ENCODE measurements at regions not wholly inside any gene's neighbourhood (a gene's known extent, or its start where the extent isn't known, plus 50 kb on each side); places are given as distances from the start of the nearest gene placed in this dataset.
"Not testable (repeated sequence)": the region's sequence is repeated elsewhere in the genome, so short reads cannot be mapped to it uniquely, and the experiment has no call there.

DNA sequence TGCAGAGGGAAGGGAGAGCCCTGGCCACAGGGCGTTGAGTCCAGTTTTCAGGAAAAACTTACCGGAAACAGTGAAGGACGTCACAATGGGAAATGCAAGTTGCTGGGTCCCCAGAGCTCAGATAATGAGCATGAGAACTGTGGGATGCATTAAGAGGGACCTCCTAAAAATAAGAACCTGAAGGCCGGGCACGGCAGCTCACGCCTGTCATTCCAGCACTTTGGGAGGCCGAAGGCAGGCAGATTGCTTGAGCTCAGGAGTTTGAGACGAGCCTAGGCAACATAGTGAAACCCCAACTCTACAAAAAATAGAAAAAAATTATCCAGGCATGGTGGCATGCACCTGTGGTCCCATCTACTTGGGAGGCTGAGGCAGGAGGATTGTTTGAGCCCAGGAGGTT, 170.6 kb downstream of the URI1 start:
- DNase-seq (ENCODE audit: low spot score), result no peak
- TF ChIP-seq, protein P1, sequence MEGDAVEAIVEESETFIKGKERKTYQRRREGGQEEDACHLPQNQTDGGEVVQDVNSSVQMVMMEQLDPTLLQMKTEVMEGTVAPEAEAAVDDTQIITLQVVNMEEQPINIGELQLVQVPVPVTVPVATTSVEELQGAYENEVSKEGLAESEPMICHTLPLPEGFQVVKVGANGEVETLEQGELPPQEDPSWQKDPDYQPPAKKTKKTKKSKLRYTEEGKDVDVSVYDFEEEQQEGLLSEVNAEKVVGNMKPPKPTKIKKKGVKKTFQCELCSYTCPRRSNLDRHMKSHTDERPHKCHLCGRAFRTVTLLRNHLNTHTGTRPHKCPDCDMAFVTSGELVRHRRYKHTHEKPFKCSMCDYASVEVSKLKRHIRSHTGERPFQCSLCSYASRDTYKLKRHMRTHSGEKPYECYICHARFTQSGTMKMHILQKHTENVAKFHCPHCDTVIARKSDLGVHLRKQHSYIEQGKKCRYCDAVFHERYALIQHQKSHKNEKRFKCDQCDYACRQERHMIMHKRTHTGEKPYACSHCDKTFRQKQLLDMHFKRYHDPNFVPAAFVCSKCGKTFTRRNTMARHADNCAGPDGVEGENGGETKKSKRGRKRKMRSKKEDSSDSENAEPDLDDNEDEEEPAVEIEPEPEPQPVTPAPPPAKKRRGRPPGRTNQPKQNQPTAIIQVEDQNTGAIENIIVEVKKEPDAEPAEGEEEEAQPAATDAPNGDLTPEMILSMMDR (IDR thresholded peaks at IDR 0.05), result no peak
- no peak overlapping the region for H3K4me3 ChIP-seq
- no peak overlapping the region for H3K27ac ChIP-seq

DNA sequence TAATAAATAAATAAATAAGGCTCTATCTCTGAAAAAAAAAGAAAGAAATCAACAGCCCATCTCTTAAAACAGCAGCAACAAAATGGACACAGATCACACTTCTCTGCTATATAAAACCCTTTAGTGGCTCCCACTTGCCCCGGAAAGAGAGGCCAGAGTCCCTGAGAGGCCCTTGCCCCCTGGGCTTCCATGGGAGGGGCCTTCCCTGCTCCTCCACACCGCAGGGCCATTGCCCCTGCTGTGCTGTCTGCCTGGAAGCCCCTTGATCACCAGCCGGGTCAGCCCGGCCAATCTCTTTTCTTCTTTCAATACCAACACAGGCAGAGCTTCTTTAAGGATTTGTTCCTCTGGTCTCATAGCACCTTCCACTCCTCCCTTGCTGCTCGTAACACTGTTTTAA, 171.1 kb downstream of the URI1 start:
- no peak for DNase-seq (ENCODE audit: low spot score)
- Histone ChIP-seq H3K27ac (no peak overlapping the region), H3K4me3 (no peak overlapping the region)
- TF ChIP-seq, protein P1 (IDR thresholded peaks at IDR 0.05), result no peak

DNA sequence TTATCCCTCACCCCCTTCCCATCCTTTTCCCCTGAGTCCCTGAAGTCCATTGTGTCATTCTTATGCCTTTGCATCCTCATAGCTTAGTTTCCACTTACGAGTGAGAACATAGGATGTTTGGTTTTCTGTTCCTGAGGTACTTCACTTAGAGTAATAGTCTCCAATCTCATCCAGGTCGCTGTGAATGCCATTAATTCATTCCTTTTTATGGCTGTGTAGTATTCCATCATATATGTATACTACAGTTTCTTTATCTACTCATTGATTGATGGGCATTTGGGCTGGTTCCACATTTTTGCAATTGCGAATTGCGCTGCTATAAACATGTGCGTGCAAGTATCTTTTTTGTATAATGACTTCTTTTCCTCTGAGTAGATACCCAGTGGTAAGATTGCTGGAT, 172.1 kb downstream of the URI1 start:
- not testable (repeated sequence) for H3K4me3 ChIP-seq; H3K27ac ChIP-seq; DNase-seq (ENCODE audit: low spot score)

GRCh38 chr19:30115947-30116346, 173.9 kb downstream of the URI1 start:
- no peak overlapping the region for H3K27ac ChIP-seq
- DNase-seq (ENCODE audit: low spot score), result no peak
- TF ChIP-seq, protein P1 (IDR thresholded peaks at IDR 0.05), result no peak
- no peak overlapping the region for H3K4me3 ChIP-seq

GRCh38 chr19:30116530-30116929, 174.5 kb downstream of the URI1 start:
- TF ChIP-seq, protein P1 (IDR thresholded peaks at IDR 0.05), result no peak
- no peak overlapping the region for H3K27ac ChIP-seq
- no peak for DNase-seq (ENCODE audit: low spot score)
- H3K4me3 ChIP-seq, result no peak overlapping the region

- DNase-seq (ENCODE audit: low spot score), result no peak
- H3K4me3 ChIP-seq, result no peak overlapping the region
These were observed 175.0 kb downstream of the URI1 start for GRCh38 chr19:30116984-30117555.

DNA sequence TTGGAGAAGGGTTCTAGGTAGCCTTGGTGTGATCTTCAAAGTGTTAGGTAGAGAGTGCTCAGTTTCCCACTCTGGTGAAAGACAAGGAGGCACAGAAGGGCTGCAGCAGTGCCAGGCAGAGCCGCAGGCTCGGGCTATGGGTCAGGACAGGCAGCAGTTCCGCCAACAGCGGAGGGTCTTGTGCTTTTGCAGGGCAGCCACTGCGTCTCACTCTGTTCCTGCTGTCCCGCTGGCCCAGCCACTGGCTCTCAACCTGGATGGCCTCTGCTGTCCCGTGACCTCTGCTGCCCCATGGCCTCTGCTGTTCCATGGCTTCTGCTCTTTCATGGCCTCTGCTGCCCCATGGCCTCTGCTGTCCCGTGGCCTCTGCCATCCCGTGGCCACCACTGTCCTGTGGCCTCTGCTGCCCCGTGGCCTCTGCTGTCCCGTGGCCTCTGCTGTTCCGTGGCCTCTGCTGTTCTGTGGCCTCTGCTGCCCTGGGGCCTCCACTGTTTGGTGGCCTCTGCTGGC, 175.7 kb downstream of the URI1 start:
- H3K27ac ChIP-seq, result no peak overlapping the region
- H3K4me3 ChIP-seq, result no peak overlapping the region
- DNase-seq (ENCODE audit: low spot score), result no peak
- TF ChIP-seq, protein P1 (IDR thresholded peaks at IDR 0.05), result no peak

More at GRCh38 chr19:30116984-30117555, 175.0 kb downstream of the URI1 start:
- H3K27ac ChIP-seq, result no peak overlapping the region
- TF ChIP-seq, protein P1 (IDR thresholded peaks at IDR 0.05), result no peak
